ACC112 (cell line): ENCODE measurements at regions not wholly inside any gene's neighbourhood (a gene's known extent, or its start where the extent isn't known, plus 50 kb on each side); places are given as distances from the start of the nearest gene placed in this dataset.
A peak's percentile ranks its signal among the peaks of the same experiment; 100 is the strongest.

ENCODE experiments used
- H2AFZ ChIP-seq: fragments of 200-600 bp; sonication (generic); one replicate; pipeline ENCODE4 v1.6.0; 2017; ENCODE audit warnings: antibody characterized with exemption, low read length; ENCODE audit not compliant: unreplicated experiment
- H3K27ac ChIP-seq: fragments of 200-600 bp; sonication (generic); 2 replicates; pipeline ENCODE4 v1.5.1; 2014; ENCODE audit warnings: low read depth, mild to moderate bottlenecking, antibody characterized with exemption, low read length, moderate library complexity
- H3K27me3 ChIP-seq: fragments of 200-600 bp; sonication (generic); 2 replicates; pipeline ENCODE4 v1.6.1; 2014; ENCODE audit warnings: mild to moderate bottlenecking, antibody characterized with exemption, low read length, moderate library complexity, mixed read lengths; ENCODE audit not compliant: insufficient read depth
- H3K36me3 ChIP-seq: fragments of 200-600 bp; sonication (generic); 2 replicates; pipeline ENCODE4 v1.6.1; 2016; ENCODE audit warnings: mild to moderate bottlenecking, antibody characterized with exemption, low read length, moderate library complexity, mixed read lengths; ENCODE audit not compliant: insufficient read depth
- H3K4me1 ChIP-seq: fragments of 200-600 bp; sonication (generic); one replicate; pipeline ENCODE4 v1.6.1; 2016; ENCODE audit warnings: low read length, mixed read lengths; ENCODE audit not compliant: insufficient read depth, unreplicated experiment, control insufficient read depth
- H3K4me3 ChIP-seq: fragments of 200-600 bp; sonication (generic); 2 replicates; pipeline ENCODE4 v1.5.1; 2014; ENCODE audit warnings: mild to moderate bottlenecking, low read depth, low read length
- H3K79me2 ChIP-seq: fragments of 200-600 bp; sonication (generic); one replicate; pipeline ENCODE4 v1.6.0; 2016; ENCODE audit warnings: low read length; ENCODE audit not compliant: control insufficient read depth, unreplicated experiment, insufficient read depth

- Histone ChIP-seq H3K4me3 (no peak overlapping the region), H2AFZ (no peak overlapping the region), H3K27me3 (no peaks in the 10 kb centered on the region), H3K4me1 (peaks cover 5% of the 10 kb centered on the region), H3K36me3 (no peaks in the 10 kb centered on the region), H3K27ac (no peak overlapping the region), H3K79me2 (no peaks in the 10 kb centered on the region)
Measured at GRCh38 chr3:107268469-107268868, 108.8 kb upstream of the CCDC54 start.

GRCh38 chr3:107269136-107269535 lies 108.1 kb upstream of the CCDC54 start:
- Histone ChIP-seq H3K4me3 (no peak overlapping the region), H3K36me3 (no peaks in the 10 kb centered on the region), H2AFZ (no peak overlapping the region), H3K79me2 (no peaks in the 10 kb centered on the region), H3K4me1 (no peaks in the 10 kb centered on the region), H3K27me3 (no peaks in the 10 kb centered on the region), H3K27ac (no peak overlapping the region)

- Histone ChIP-seq H2AFZ (peak overlapping the region; percentile 20), H3K36me3 (no peaks in the 10 kb centered on the region)
Measured at GRCh38 chr3:107271787-107272387, 105.4 kb upstream of the CCDC54 start.

GRCh38 chr3:107272471-107272870 lies 104.8 kb upstream of the CCDC54 start:
- Histone ChIP-seq H3K36me3 (no peaks in the 10 kb centered on the region), H3K4me1 (no peaks in the 10 kb centered on the region), H3K79me2 (no peaks in the 10 kb centered on the region)

More at GRCh38 chr3:107271787-107272387, 105.4 kb upstream of the CCDC54 start:
- Histone ChIP-seq H3K79me2 (no peaks in the 10 kb centered on the region), H3K4me1 (no peaks in the 10 kb centered on the region), H3K4me3 (no peak overlapping the region), H3K27ac (no peak overlapping the region), H3K27me3 (no peaks in the 10 kb centered on the region)

GRCh38 chr3:107272885-107273284 lies 104.4 kb upstream of the CCDC54 start:
- Histone ChIP-seq H3K4me3 (no peak overlapping the region), H2AFZ (no peak overlapping the region), H3K36me3 (no peaks in the 10 kb centered on the region), H3K27me3 (no peaks in the 10 kb centered on the region), H3K79me2 (no peaks in the 10 kb centered on the region), H3K27ac (no peak overlapping the region), H3K4me1 (no peaks in the 10 kb centered on the region)

More at GRCh38 chr3:107272471-107272870, 104.8 kb upstream of the CCDC54 start:
- Histone ChIP-seq H3K27me3 (no peaks in the 10 kb centered on the region), H3K27ac (no peak overlapping the region), H2AFZ (no peak overlapping the region), H3K4me3 (no peak overlapping the region)

- Histone ChIP-seq H3K27ac (no peak overlapping the region), H3K36me3 (no peaks in the 10 kb centered on the region), H3K4me3 (no peak overlapping the region), H3K27me3 (no peaks in the 10 kb centered on the region), H3K79me2 (no peaks in the 10 kb centered on the region), H2AFZ (no peak overlapping the region), H3K4me1 (no peaks in the 10 kb centered on the region)
Measured at GRCh38 chr3:107273771-107274170, 103.5 kb upstream of the CCDC54 start.

GRCh38 chr3:107275511-107275910 lies 101.7 kb upstream of the CCDC54 start:
- Histone ChIP-seq H3K79me2 (no peaks in the 10 kb centered on the region), H3K4me3 (no peak overlapping the region)

GRCh38 chr3:107283948-107284347 lies 93.3 kb upstream of the CCDC54 start:
- no peaks in the 10 kb centered on the region for H3K79me2 ChIP-seq

More at GRCh38 chr3:107275511-107275910, 101.7 kb upstream of the CCDC54 start:
- Histone ChIP-seq H3K27me3 (no peaks in the 10 kb centered on the region), H3K4me1 (no peaks in the 10 kb centered on the region), H3K27ac (no peak overlapping the region), H2AFZ (no peak overlapping the region), H3K36me3 (no peaks in the 10 kb centered on the region)

GRCh38 chr3:107284612-107285011 lies 92.6 kb upstream of the CCDC54 start:
- peak overlapping the region; percentile 52; the same call in 1 of the 2 replicates for H3K27ac ChIP-seq
- H3K4me1 ChIP-seq: peaks cover 18% of the 10 kb centered on the region
- no peaks in the 10 kb centered on the region for H3K79me2 ChIP-seq
- H3K36me3 ChIP-seq: no peaks in the 10 kb centered on the region
- no peaks in the 10 kb centered on the region for H3K27me3 ChIP-seq
- no peak overlapping the region for H2AFZ ChIP-seq
- no peak overlapping the region for H3K4me3 ChIP-seq

More at GRCh38 chr3:107283948-107284347, 93.3 kb upstream of the CCDC54 start:
- H3K27ac ChIP-seq: no peak overlapping the region
- no peak overlapping the region for H2AFZ ChIP-seq
- peaks cover 18% of the 10 kb centered on the region for H3K4me1 ChIP-seq
- no peak overlapping the region for H3K4me3 ChIP-seq
- H3K27me3 ChIP-seq: no peaks in the 10 kb centered on the region
- H3K36me3 ChIP-seq: no peaks in the 10 kb centered on the region

- Histone ChIP-seq H3K27me3 (no peaks in the 10 kb centered on the region), H2AFZ (no peak overlapping the region), H3K4me3 (no peak overlapping the region), H3K36me3 (no peaks in the 10 kb centered on the region), H3K27ac (no peak overlapping the region; the same call in 1 of the 2 replicates), H3K4me1 (peaks cover 18% of the 10 kb centered on the region), H3K79me2 (no peaks in the 10 kb centered on the region)
Measured at GRCh38 chr3:107285197-107285596, 92.0 kb upstream of the CCDC54 start.

- Histone ChIP-seq H3K4me1 (peaks cover 8% of the 10 kb centered on the region), H2AFZ (no peak overlapping the region), H3K27me3 (no peaks in the 10 kb centered on the region), H3K36me3 (no peaks in the 10 kb centered on the region), H3K79me2 (no peaks in the 10 kb centered on the region), H3K4me3 (no peak overlapping the region), H3K27ac (no peak overlapping the region)
Measured at GRCh38 chr3:107289354-107289753, 87.9 kb upstream of the CCDC54 start.
